Progenitor cell of endocrine pancreas (in vitro differentiated cells): ENCODE measurements at regions not wholly inside any gene's neighbourhood (a gene's known extent, or its start where the extent isn't known, plus 50 kb on each side); places are given as distances from the start of the nearest gene placed in this dataset.

Source experiments
- DNase-seq: peaks from one replicate; pipeline ENCODE4 v3.0.0; 2021; ENCODE audit warnings: low spot score; ENCODE audit not compliant: unreplicated experiment
- H3K27ac Mint-ChIP-seq: 2 replicates; pipeline ENCODE4 v1.8.0; 2021; ENCODE audit warnings: mild to moderate bottlenecking, moderate library complexity, mixed read lengths
- H3K27me3 Mint-ChIP-seq: 2 replicates; pipeline ENCODE4 v1.8.0; 2021; ENCODE audit warnings: mixed read lengths
- H3K36me3 Mint-ChIP-seq: 2 replicates; pipeline ENCODE4 v1.8.0; 2022; ENCODE audit warnings: mixed read lengths; ENCODE audit not compliant: insufficient read depth
- H3K4me1 Mint-ChIP-seq: 2 replicates; pipeline ENCODE4 v1.8.0; 2021; ENCODE audit warnings: low read depth, mixed read lengths
- H3K4me3 Mint-ChIP-seq: 2 replicates; pipeline ENCODE4 v1.8.0; 2021; ENCODE audit warnings: low read depth, mild to moderate bottlenecking, moderate library complexity, mixed read lengths
- H3K9me3 Mint-ChIP-seq: 2 replicates; pipeline ENCODE4 v1.8.0; 2021; ENCODE audit warnings: low read depth, mixed read lengths
- TF ChIP-seq, protein P1 (sequence below): fragments of 200-600 bp; sonication (generic); IDR thresholded peaks from one replicate; pipeline ENCODE4 v1.5.0; 2021; ENCODE audit warnings: antibody characterized with exemption, mild to moderate bottlenecking; ENCODE audit not compliant: unreplicated experiment

DNA sequence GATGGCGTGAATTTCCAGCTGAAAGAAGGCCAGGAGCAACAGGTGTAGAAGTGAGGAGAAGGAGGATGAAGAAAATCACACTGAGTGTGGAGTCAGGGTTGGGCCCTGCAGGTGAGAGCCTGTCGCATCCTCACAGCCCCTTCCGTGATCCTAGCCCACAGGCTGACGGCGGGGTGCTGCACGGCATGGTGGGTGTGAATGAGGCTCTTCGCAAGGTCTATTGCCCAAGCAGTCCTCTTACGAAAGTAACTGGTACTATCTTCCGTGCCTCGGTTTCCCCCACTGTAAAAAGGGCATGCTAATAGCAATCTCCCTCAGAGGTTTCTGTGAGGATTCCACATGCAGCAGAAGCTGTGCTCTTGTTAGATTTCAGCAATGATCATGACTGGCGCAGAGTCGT lies 129.9 kb upstream of the TNS3 start:
- no peaks in the 10 kb centered on the region for H3K27me3 Mint-ChIP-seq
- H3K36me3 Mint-ChIP-seq: no peaks in the 10 kb centered on the region
- H3K4me1 Mint-ChIP-seq: no peaks in the 10 kb centered on the region
- no peak overlapping the region for H3K27ac Mint-ChIP-seq
- TF ChIP-seq, protein P1, sequence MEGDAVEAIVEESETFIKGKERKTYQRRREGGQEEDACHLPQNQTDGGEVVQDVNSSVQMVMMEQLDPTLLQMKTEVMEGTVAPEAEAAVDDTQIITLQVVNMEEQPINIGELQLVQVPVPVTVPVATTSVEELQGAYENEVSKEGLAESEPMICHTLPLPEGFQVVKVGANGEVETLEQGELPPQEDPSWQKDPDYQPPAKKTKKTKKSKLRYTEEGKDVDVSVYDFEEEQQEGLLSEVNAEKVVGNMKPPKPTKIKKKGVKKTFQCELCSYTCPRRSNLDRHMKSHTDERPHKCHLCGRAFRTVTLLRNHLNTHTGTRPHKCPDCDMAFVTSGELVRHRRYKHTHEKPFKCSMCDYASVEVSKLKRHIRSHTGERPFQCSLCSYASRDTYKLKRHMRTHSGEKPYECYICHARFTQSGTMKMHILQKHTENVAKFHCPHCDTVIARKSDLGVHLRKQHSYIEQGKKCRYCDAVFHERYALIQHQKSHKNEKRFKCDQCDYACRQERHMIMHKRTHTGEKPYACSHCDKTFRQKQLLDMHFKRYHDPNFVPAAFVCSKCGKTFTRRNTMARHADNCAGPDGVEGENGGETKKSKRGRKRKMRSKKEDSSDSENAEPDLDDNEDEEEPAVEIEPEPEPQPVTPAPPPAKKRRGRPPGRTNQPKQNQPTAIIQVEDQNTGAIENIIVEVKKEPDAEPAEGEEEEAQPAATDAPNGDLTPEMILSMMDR: no peak
- no peak for DNase-seq
- no peak overlapping the region for H3K4me3 Mint-ChIP-seq
- no peaks in the 10 kb centered on the region for H3K9me3 Mint-ChIP-seq

DNA sequence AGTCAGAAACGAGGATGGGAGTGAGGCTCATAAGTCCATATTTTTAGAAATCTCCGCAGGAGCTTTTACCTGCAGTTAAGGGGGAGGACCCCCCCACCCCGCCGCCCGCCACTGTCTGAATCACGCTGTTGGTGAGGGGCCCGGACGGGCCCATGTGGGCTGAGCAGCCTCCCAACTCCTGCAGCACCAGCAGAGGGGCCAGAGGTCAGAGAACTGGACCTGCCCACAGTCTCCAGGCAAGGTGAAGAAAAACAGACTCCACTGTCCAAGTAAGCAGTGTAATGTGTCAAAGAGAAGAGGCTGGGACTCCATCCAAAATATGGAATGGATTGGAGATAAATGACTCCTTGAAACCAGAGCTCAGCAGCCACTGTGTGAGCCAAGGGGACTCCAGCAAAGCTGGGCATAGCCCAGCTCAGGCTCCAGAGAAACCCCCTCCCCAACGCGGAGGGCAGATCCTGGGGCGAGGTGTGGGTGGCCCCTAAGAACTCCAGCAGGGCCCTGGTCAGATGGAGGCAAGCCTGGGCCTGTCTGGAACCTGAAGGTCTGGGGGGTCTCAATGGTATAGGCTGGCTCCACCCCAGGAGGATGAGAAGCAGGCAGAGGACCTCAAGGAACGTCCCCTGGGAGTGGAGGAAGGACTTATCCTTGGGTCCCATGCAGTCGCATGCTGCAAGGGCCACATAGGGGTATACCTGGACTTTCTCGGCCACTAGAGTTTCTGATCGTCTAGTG lies 128.5 kb upstream of the TNS3 start:
- TF ChIP-seq, protein P1: no peak
- Mint-ChIP-seq H3K4me3 (no peak overlapping the region), H3K9me3 (no peaks in the 10 kb centered on the region), H3K27me3 (no peaks in the 10 kb centered on the region), H3K4me1 (no peaks in the 10 kb centered on the region), H3K36me3 (no peaks in the 10 kb centered on the region), H3K27ac (no peak overlapping the region)
- no peak for DNase-seq

DNA sequence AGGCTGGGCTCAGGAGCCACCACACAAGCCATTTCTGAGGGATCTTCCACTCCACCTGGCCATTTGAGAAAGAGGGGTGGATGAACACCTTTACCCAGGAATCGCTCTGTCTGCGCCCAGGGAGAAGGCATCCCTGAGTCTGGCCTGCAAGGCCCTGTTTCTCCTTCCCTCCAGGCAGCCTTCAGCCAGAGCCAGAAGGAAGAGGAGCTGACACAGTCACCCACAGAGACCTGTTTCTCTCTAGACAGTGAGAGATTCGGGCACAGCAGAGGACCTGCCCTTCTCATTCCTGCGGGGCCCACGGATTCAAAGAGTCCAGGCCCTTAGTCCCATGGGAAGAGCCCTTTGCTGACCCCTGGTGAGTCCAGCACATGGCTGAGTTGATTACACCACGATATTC lies 127.5 kb upstream of the TNS3 start:
- Mint-ChIP-seq H3K4me3 (no peak overlapping the region), H3K36me3 (no peaks in the 10 kb centered on the region), H3K27ac (no peak overlapping the region), H3K4me1 (no peaks in the 10 kb centered on the region), H3K27me3 (peaks cover 2% of the 10 kb centered on the region), H3K9me3 (no peaks in the 10 kb centered on the region)
- no peak for DNase-seq
- TF ChIP-seq, protein P1: no peak

DNA sequence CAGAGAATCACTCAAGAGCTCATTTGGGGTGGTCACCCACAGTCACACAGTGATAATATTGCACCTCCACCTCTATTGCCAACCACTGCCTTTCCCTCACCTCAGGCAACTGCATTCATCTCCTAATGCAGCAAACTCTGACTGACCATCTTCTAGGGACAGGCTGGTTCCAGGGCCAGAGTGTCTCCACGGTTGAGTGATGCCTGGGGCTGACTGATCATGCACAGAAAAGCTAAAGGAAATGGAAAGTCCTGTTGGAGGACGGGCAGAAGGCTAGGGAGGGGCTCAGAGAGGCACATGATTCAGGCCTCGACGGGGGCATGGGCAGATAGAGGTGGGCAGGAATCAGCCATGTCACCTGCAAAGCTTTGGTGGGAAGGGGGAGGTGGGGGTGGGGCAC lies 127.1 kb upstream of the TNS3 start:
- TF ChIP-seq, protein P1: no peak
- no peaks in the 10 kb centered on the region for H3K36me3 Mint-ChIP-seq
- H3K4me3 Mint-ChIP-seq: no peak overlapping the region
- H3K9me3 Mint-ChIP-seq: no peaks in the 10 kb centered on the region
- peaks cover 2% of the 10 kb centered on the region for H3K27me3 Mint-ChIP-seq
- H3K27ac Mint-ChIP-seq: no peak overlapping the region
- DNase-seq: no peak
- no peaks in the 10 kb centered on the region for H3K4me1 Mint-ChIP-seq

DNA sequence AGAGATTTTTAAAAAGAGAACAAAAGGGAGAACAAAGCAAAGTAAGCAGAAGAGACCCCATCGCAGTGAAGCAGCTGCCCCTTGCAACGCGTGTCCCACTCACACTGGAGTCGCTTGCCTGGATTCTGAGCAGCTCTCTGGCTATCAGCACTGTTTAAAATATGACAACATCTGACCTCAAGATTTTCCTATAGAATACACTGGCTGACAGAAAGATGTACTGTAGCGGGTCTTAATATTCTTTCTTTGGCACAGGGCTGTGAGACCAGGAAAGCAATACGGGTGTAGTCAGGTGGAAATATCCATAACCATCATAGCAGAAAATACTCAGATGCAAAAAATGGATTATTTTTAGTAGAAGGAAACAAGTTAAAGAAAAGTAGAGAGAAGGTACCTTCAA lies 125.7 kb upstream of the TNS3 start:
- Mint-ChIP-seq H3K4me1 (no peaks in the 10 kb centered on the region), H3K27ac (no peak overlapping the region), H3K36me3 (no peaks in the 10 kb centered on the region), H3K9me3 (no peaks in the 10 kb centered on the region), H3K4me3 (no peak overlapping the region), H3K27me3 (peaks cover 2% of the 10 kb centered on the region)
- DNase-seq: no peak
- TF ChIP-seq, protein P1: no peak
